ENCODE measurements at regions not wholly inside any gene's neighbourhood (a gene's known extent, or its start where the extent isn't known, plus 50 kb on each side); places are given as distances from the start of the nearest gene placed in this dataset.
"Not testable (repeated sequence)": the region's sequence is repeated elsewhere in the genome, so short reads cannot be mapped to it uniquely, and the experiment has no call there.

- no peak for DNase-seq
Measured at GRCh38 chr13:87878706-87879105, 207.5 kb downstream of the SLITRK5 start.

GRCh38 chr13:87884884-87885283, 213.7 kb downstream of the SLITRK5 start:
- DNase-seq: no peak

- DNase-seq: no peak
Measured at GRCh38 chr13:87887459-87888123, 216.4 kb downstream of the SLITRK5 start.

DNA sequence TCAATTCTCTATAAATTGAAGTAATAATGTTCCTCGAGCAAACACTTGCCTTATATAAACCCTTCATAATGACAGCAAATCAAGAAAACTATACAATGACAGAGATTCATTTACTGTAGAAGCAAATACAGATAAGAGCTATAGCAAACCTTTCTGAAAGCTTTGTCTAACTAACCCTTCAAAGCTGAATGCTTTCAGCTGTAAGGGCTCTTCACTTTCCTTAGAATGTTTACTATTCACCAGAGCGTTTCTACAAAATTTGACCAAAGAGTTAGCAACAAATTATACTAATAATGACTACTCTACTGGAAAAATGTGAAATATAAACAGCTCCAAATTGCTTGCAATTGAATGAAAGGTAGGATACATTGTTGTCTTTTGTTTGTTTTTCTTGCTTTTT, 218.1 kb downstream of the SLITRK5 start:
- DNase-seq: no peak

- DNase-seq: no peak
Measured at GRCh38 chr13:87893186-87893585, 222.0 kb downstream of the SLITRK5 start.

DNA sequence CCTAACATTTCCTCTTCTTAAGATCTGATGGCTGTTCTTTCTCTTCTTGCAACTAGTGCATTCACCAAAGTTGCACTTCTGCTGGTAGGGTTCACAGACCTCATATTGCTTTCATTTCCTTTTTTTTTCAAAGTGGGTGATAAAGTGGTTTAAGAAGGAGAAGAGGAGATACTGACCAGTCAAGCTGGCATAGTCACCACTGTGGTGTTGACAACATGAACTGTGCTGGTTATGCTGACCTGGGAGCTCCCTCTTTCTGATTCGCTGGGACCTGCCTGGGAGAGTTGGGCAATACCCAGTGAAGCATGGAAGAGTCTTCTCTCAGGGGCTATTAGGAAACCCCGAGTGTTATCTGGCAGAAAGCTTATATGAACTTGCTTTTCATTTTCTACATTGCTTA, 222.9 kb downstream of the SLITRK5 start:
- no peak for DNase-seq

GRCh38 chr13:87903553-87903952, 232.4 kb downstream of the SLITRK5 start:
- DNase-seq: no peak

DNA sequence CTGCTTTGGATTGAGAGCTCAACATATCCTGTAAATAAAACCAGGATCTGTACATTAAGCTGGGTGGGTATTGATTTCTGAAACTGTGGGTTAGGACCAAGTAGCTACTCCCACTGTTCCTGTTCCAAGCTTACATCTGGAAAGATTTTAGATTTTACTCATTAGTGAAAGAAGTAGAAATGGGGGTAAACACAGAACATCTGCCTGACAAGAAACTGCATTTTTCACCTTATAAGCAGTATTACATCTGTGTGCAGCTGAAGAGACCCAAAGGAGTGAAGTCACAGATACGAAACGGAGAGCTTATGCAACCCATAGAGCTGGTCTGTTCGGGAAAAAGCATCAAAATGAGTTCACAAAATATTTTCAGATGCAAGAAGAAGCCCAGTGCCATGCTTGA, 235.2 kb downstream of the SLITRK5 start:
- DNase-seq: no peak

DNA sequence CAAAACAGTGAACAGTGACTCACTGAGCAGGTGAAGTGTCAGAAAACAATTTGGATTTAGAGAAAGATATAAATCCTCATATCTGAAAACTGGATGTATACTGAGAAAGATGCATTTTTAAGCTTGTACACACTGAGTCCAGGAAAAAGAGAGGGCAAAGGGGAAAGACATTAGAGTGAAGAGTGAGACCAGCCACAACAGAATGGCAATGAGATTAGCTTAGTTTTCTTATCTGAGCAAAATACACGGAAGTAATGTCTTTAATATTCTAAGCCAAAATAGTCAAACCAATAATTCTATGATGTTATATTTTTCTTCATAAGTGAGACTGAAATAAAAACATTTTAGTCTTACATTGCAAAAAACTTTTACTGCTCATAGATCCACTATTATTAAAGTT, 236.0 kb downstream of the SLITRK5 start:
- no peak for DNase-seq

- no peak for DNase-seq
Measured at GRCh38 chr13:87919956-87920355, 248.8 kb downstream of the SLITRK5 start.

GRCh38 chr13:87923753-87924152, 252.6 kb downstream of the SLITRK5 start:
- no peak for DNase-seq

DNA sequence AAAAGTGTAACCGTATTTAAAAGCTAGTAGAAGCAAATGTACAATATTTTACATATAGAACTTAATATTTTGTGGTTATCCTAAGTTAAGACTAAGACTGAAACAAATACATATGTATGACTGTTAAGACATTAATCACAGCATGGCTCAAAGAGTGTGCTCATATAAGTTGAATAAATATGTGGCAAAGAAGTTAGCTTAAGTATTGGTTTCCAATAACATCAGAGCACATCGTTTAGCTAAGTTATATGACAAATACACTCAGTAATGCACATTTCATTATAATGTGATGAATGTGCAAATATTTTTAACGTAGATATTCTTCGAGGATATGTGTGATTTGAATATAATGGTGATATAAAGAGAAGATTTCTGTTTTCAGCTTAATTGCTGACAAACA, 253.8 kb downstream of the SLITRK5 start:
- no peak for DNase-seq

- DNase-seq: no peak
Measured at GRCh38 chr13:87940776-87941175, 269.6 kb downstream of the SLITRK5 start.

DNA sequence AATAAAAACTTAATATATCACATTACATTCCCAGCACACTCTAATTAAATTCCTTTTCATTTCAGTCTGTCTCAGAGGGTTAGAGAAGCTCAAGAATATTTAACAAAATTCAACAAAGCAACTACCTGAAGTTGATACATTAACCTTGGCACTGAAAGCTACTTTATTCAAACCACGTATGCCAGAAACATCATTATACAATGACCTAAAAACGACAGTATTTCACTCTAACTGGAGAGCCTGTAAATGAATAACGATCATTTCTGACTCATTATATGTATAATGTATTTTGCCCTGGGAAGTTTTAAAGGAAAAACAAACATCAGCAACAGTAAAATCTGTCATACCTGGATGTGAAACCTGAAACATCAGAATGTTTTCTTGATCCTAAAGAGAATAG, 270.1 kb downstream of the SLITRK5 start:
- no peak for DNase-seq

- no peak for DNase-seq
Measured at GRCh38 chr13:87942205-87942604, 271.0 kb downstream of the SLITRK5 start.

- no peak for DNase-seq
Measured at GRCh38 chr13:87944038-87944437, 272.9 kb downstream of the SLITRK5 start.

DNA sequence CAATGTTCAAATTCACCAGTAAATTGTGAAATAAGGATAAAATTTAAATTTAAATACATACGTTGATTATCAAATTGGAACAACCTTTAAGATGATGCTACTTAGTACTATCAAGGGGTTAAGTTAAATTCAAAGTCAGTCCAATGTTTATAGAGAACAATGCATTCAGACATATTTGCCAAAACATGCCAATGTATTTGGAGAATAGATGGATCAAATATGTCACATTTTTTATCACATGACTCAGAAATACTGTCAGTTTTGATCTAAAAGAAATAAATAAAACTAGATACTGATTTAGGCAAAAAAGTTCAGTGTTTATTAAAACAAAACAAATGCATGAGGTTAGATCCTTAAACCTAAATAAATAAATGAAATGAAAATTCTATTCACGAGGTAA, 281.2 kb downstream of the SLITRK5 start:
- no peak for DNase-seq

- no peak for DNase-seq
Measured at GRCh38 chr13:87953381-87953780, 282.2 kb downstream of the SLITRK5 start.

- DNase-seq: no peak
Measured at GRCh38 chr13:87954091-87954490, 282.9 kb downstream of the SLITRK5 start.

GRCh38 chr13:87961546-87961945, 290.4 kb downstream of the SLITRK5 start:
- no peak for DNase-seq

DNA sequence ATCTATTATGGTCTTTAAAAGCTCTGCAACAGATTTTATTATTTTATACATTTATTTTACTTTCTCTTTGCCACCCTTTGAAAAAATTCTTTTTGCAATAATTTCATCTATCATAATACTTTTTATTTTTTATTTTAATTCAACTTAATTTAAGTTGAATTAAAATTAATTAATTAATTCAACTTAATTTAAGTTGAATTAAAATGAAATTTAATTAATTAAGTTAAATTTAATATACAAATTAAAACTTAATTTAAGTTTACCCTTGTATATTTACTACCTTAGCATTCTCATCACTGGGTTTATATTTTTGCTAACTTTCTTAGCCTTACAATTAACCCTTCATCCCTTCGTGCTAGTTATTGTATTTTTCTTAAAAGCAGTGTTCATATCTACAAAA, 301.4 kb downstream of the SLITRK5 start:
- no peak for DNase-seq

GRCh38 chr13:87975035-87975434, 303.9 kb downstream of the SLITRK5 start:
- no peak for DNase-seq

DNA sequence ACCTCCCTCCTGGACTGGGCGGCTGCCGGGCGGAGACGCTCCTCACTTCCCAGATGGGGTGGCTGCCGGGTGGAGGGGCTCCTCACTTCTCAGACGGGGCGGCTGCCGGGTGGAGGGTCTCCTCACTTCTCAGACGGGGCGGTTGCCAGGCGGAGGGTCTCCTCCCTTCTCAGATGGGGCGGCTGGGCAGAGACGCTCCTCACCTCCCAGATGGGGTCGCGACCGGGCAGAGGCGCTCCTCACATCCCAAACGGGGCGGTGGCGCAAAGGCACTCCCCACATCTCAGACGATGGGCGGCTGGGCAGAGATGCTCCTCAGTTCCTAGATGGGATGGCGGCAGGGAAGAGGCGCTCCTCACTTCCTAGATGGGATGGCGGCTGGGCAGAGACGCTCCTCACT, 305.5 kb downstream of the SLITRK5 start:
- DNase-seq: not testable (repeated sequence)

DNA sequence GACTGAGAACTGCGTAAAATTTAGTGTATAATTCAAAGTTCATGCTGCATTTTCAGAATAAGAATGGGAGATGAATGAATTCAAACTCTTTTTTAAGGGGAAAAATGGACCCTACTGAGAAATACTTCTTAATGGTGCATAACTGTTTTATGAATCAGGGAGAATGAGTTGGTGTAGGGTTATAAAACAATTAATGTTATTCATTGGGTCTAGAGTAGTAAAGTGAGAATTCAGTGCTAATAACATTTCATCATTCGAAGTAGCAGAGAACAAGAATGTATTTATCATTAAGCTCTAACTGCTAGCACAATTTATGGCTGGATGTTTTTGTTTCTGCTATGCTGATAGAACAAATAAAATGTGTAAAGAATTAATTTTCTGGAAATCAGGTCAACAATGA, 310.2 kb downstream of the SLITRK5 start:
- no peak for DNase-seq

DNA sequence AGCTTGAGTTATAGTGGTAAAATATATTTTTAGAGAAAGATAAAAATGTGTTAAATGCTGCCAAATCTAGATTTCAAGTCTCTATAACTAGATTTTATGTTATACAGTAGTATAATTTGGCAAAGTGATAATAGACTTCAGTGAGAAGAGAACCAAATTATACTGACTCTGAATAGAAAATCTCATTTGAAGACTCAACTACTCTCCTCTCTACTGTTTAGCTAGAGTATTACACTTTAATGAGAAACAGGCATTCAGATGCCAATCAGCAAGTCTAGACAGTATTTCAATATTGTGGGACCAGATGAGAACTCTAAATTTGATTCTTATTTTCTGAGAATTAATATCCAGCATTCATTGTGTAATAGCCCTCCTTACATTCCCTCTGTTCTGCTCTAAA, 311.2 kb downstream of the SLITRK5 start:
- no peak for DNase-seq

All from CD4-positive, alpha-beta T cell treated with Interleukin-6 for 4 hours (primary cell).